Astrocyte (in vitro differentiated cells and primary cell): ENCODE measurements at regions not wholly inside any gene's neighbourhood (a gene's known extent, or its start where the extent isn't known, plus 50 kb on each side); places are given as distances from the start of the nearest gene placed in this dataset.

Experiments
- EZH2 ChIP-seq: IDR thresholded peaks from 2 replicates; pipeline ENCODE4 v1.6.1; 2012; ENCODE audit warnings: mild to moderate bottlenecking, low read length, inconsistent platforms; ENCODE audit not compliant: insufficient read depth
- TF ChIP-seq, protein P1 (sequence below): IDR thresholded peaks from 2 replicates; pipeline ENCODE4 v1.5.1; 2011; ENCODE audit warnings: low read depth, mild to moderate bottlenecking, inconsistent platforms, low read length, moderate library complexity; ENCODE audit not compliant: insufficient read depth

GRCh38 chr12:34305176-34305575, 282.9 kb downstream of the ALG10 start:
- TF ChIP-seq, protein P1, sequence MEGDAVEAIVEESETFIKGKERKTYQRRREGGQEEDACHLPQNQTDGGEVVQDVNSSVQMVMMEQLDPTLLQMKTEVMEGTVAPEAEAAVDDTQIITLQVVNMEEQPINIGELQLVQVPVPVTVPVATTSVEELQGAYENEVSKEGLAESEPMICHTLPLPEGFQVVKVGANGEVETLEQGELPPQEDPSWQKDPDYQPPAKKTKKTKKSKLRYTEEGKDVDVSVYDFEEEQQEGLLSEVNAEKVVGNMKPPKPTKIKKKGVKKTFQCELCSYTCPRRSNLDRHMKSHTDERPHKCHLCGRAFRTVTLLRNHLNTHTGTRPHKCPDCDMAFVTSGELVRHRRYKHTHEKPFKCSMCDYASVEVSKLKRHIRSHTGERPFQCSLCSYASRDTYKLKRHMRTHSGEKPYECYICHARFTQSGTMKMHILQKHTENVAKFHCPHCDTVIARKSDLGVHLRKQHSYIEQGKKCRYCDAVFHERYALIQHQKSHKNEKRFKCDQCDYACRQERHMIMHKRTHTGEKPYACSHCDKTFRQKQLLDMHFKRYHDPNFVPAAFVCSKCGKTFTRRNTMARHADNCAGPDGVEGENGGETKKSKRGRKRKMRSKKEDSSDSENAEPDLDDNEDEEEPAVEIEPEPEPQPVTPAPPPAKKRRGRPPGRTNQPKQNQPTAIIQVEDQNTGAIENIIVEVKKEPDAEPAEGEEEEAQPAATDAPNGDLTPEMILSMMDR = no peak
- TF ChIP-seq EZH2 = no peak
